ENCODE measurements at regions not wholly inside any gene's neighbourhood (a gene's known extent, or its start where the extent isn't known, plus 50 kb on each side); places are given as distances from the start of the nearest gene placed in this dataset.

GRCh38 chr7:26506196-26506595 lies 214.5 kb downstream of the SNX10 start:
- no peak for DNase-seq (ENCODE audit: low spot score in 2 of 2)
- WGBS, 2 donors: 69 to 74% methylated on average over 7 of the region's 7 CpGs
- Histone ChIP-seq H3K27me3 (no peaks in the 10 kb centered on the region), H3K9me3 (no peaks in the 10 kb centered on the region), H3K4me1 (no peaks in the 10 kb centered on the region), H3K4me3 (no peak overlapping the region), H3K36me3 (no peaks in the 10 kb centered on the region), H3K27ac (no peak overlapping the region)
- TF ChIP-seq EP300 (IDR thresholded peaks at IDR 0.05) (no peak), CTCF (IDR thresholded peaks at IDR 0.05) (no peak), POLR2A (IDR thresholded peaks at IDR 0.05) (no peak)

- DNase-seq (ENCODE audit: low spot score in 2 of 2): no peak
- no peak overlapping the region for H3K27ac ChIP-seq
- no peaks in the 10 kb centered on the region for H3K36me3 ChIP-seq
- no peaks in the 10 kb centered on the region for H3K27me3 ChIP-seq
- TF ChIP-seq POLR2A (IDR thresholded peaks at IDR 0.05) (no peak), CTCF (IDR thresholded peaks at IDR 0.05) (no peak), EP300 (IDR thresholded peaks at IDR 0.05) (no peak)
- WGBS, 2 donors: 78 to 81% methylated on average over 10 of the region's 10 CpGs
- no peak overlapping the region for H3K4me3 ChIP-seq
- H3K9me3 ChIP-seq: no peaks in the 10 kb centered on the region
- no peaks in the 10 kb centered on the region for H3K4me1 ChIP-seq
These were observed 215.7 kb downstream of the SNX10 start for GRCh38 chr7:26507108-26507987.

GRCh38 chr7:26508481-26508880 lies 216.8 kb downstream of the SNX10 start:
- TF ChIP-seq CTCF (IDR thresholded peaks at IDR 0.05) (no peak), EP300 (IDR thresholded peaks at IDR 0.05) (no peak), POLR2A (IDR thresholded peaks at IDR 0.05) (no peak)
- Histone ChIP-seq H3K4me1 (no peaks in the 10 kb centered on the region), H3K27ac (no peak overlapping the region), H3K27me3 (no peaks in the 10 kb centered on the region), H3K9me3 (no peaks in the 10 kb centered on the region), H3K4me3 (no peak overlapping the region), H3K36me3 (no peaks in the 10 kb centered on the region)
- DNase-seq (ENCODE audit: low spot score in 2 of 2): no peak
- 84 to 89% methylated on average over 8 of the region's 8 CpGs for WGBS, 2 donors

GRCh38 chr7:26508917-26509316 lies 217.3 kb downstream of the SNX10 start:
- TF ChIP-seq CTCF (IDR thresholded peaks at IDR 0.05) (no peak), EP300 (IDR thresholded peaks at IDR 0.05) (no peak), POLR2A (IDR thresholded peaks at IDR 0.05) (no peak)
- 48 to 49% methylated on average over 5 of the region's 5 CpGs for WGBS, 2 donors
- H3K27ac ChIP-seq: no peak overlapping the region
- no peaks in the 10 kb centered on the region for H3K4me1 ChIP-seq
- no peaks in the 10 kb centered on the region for H3K9me3 ChIP-seq
- no peak for DNase-seq (ENCODE audit: low spot score in 2 of 2)
- no peaks in the 10 kb centered on the region for H3K36me3 ChIP-seq
- H3K4me3 ChIP-seq: no peak overlapping the region
- H3K27me3 ChIP-seq: no peaks in the 10 kb centered on the region

GRCh38 chr7:26510231-26510957 lies 218.7 kb downstream of the SNX10 start:
- H3K27ac ChIP-seq: no peak overlapping the region
- no peak for DNase-seq (ENCODE audit: low spot score in 2 of 2)
- H3K36me3 ChIP-seq: no peaks in the 10 kb centered on the region
- no peaks in the 10 kb centered on the region for H3K4me1 ChIP-seq
- TF ChIP-seq CTCF (IDR thresholded peaks at IDR 0.05) (no peak), POLR2A (IDR thresholded peaks at IDR 0.05) (no peak), EP300 (IDR thresholded peaks at IDR 0.05) (no peak)
- 90 to 94% methylated on average over 5 of the region's 5 CpGs for WGBS, 2 donors
- no peak overlapping the region for H3K4me3 ChIP-seq
- no peaks in the 10 kb centered on the region for H3K9me3 ChIP-seq
- H3K27me3 ChIP-seq: no peaks in the 10 kb centered on the region

Measured in tibial nerve (tissue), 4 donors.